Fibroblast of pulmonary artery (primary cell): ENCODE measurements at regions not wholly inside any gene's neighbourhood (a gene's known extent, or its start where the extent isn't known, plus 50 kb on each side); places are given as distances from the start of the nearest gene placed in this dataset.

Experiments
- DNase-seq: peaks from one replicate; pipeline ENCODE4 v3.0.0-alpha.2; 2010; ENCODE audit warnings: low read depth
- H3K4me3 ChIP-seq: replicated peaks from 2 replicates; pipeline ENCODE4 v1.5.1; 2011; ENCODE audit warnings: low read depth, mild to moderate bottlenecking, control low read depth, low read length, moderate library complexity
- CTCF ChIP-seq: IDR thresholded peaks from 2 replicates; pipeline ENCODE4 v1.5.1; 2011; ENCODE audit warnings: mild to moderate bottlenecking, control low read depth, low read length, inconsistent platforms; ENCODE audit errors: missing control alignments

GRCh38 chr6:80540700-80541099 lies 434.2 kb downstream of the BCKDHB start:
- no peak for TF ChIP-seq CTCF
- DNase-seq: no peak
- no peak overlapping the region for H3K4me3 ChIP-seq

GRCh38 chr6:80537118-80537972 lies 430.9 kb downstream of the BCKDHB start:
- TF ChIP-seq CTCF: no peak
- no peak overlapping the region for H3K4me3 ChIP-seq

GRCh38 chr6:80535914-80536565 lies 429.6 kb downstream of the BCKDHB start:
- H3K4me3 ChIP-seq: no peak overlapping the region
- TF ChIP-seq CTCF: no peak
- DNase-seq: peak; percentile 29

More at GRCh38 chr6:80537118-80537972, 430.9 kb downstream of the BCKDHB start:
- DNase-seq: no peak

GRCh38 chr6:80531681-80532619 lies 425.5 kb downstream of the BCKDHB start:
- TF ChIP-seq CTCF: no peak

GRCh38 chr6:80530103-80530502 lies 423.6 kb downstream of the BCKDHB start:
- H3K4me3 ChIP-seq: no peak overlapping the region
- TF ChIP-seq CTCF: no peak
- DNase-seq: no peak

More at GRCh38 chr6:80531681-80532619, 425.5 kb downstream of the BCKDHB start:
- peak; percentile 39 for DNase-seq
- H3K4me3 ChIP-seq: no peak overlapping the region

- H3K4me3 ChIP-seq: no peak overlapping the region
- peak; percentile 40 for DNase-seq
- peak; percentile 18 for TF ChIP-seq CTCF
Observed at GRCh38 chr6:80528115-80528514, 421.6 kb downstream of the BCKDHB start.
